Colonic mucosa (tissue), 4 donors: ENCODE measurements at regions not wholly inside any gene's neighbourhood (a gene's known extent, or its start where the extent isn't known, plus 50 kb on each side); places are given as distances from the start of the nearest gene placed in this dataset.

ENCODE experiments used
- DNase-seq: peaks from one replicate; pipeline ENCODE4 v3.0.0-alpha.2; 2020
- H3K27ac ChIP-seq: fragments of 200-600 bp; one replicate; pipeline ENCODE4 v1.8.0; 2021
- H3K27me3 ChIP-seq: fragments of 200-600 bp; one replicate; pipeline ENCODE4 v1.8.0; 2021
- H3K36me3 ChIP-seq: fragments of 200-600 bp; one replicate; pipeline ENCODE4 v1.8.0; 2021
- H3K4me1 ChIP-seq: fragments of 200-600 bp; one replicate; pipeline ENCODE4 v1.8.0; 2021; ENCODE audit warnings: mild to moderate bottlenecking
- H3K4me3 ChIP-seq: fragments of 200-600 bp; one replicate; pipeline ENCODE4 v1.8.0; 2021
- H3K9ac ChIP-seq, 2 donors: one replicate each; pipeline ENCODE4 v1.7.0; 2013; ENCODE audit warnings: control low read depth in 2 of 2, low read depth in 2 of 2, low read length in 2 of 2
- H3K9me3 ChIP-seq: fragments of 200-600 bp; one replicate; pipeline ENCODE4 v1.8.0; 2021
- CTCF ChIP-seq: fragments of 200-600 bp; IDR thresholded peaks from one replicate; pipeline ENCODE4 v1.8.0; 2022; ENCODE audit warnings: antibody characterized with exemption, mild to moderate bottlenecking
- intact Hi-C: fragments of 100-400 bp; cut with DNase I; formaldehyde crosslinking; loops from one replicate; pipeline ENCODE4 v1.14.1; 2022
- donor health status: healthy.
- donor health status: DM: no; HTN: no; CAD: no.
- donor health status: DM: no; HTN: no; CAD: no.

- no peaks in the 10 kb centered on the region for H3K9me3 ChIP-seq
- H3K27ac ChIP-seq = no peak overlapping the region
- no peaks in the 10 kb centered on the region for H3K27me3 ChIP-seq
- H3K36me3 ChIP-seq = no peaks in the 10 kb centered on the region
- intact Hi-C loops = no loop called here
- no peak overlapping the region for H3K4me3 ChIP-seq
- no peak overlapping the region for H3K9ac ChIP-seq
- TF ChIP-seq CTCF = no peak
- DNase-seq = no peak
- H3K4me1 ChIP-seq = no peaks in the 10 kb centered on the region
These were observed 120.0 kb downstream of the CD164 start for GRCh38 chr6:109262261-109262660.

GRCh38 chr6:109261811-109262210, 120.5 kb downstream of the CD164 start:
- no peaks in the 10 kb centered on the region for H3K9me3 ChIP-seq
- H3K27ac ChIP-seq = no peak overlapping the region
- intact Hi-C loops = no loop called here
- H3K4me3 ChIP-seq = no peak overlapping the region
- no peak for TF ChIP-seq CTCF
- H3K36me3 ChIP-seq = no peaks in the 10 kb centered on the region
- H3K4me1 ChIP-seq = no peaks in the 10 kb centered on the region
- no peak overlapping the region for H3K9ac ChIP-seq
- no peaks in the 10 kb centered on the region for H3K27me3 ChIP-seq
- no peak for DNase-seq

- intact Hi-C loops = no loop called here
- Histone ChIP-seq H3K4me1 (no peaks in the 10 kb centered on the region), H3K9ac (no peak overlapping the region), H3K9me3 (no peaks in the 10 kb centered on the region), H3K27me3 (no peaks in the 10 kb centered on the region), H3K4me3 (no peak overlapping the region), H3K36me3 (no peaks in the 10 kb centered on the region), H3K27ac (no peak overlapping the region)
- DNase-seq = no peak
- TF ChIP-seq CTCF = no peak
These were observed 121.6 kb downstream of the CD164 start for GRCh38 chr6:109260701-109261100.

GRCh38 chr6:109260126-109260525, 122.1 kb downstream of the CD164 start:
- Histone ChIP-seq H3K36me3 (no peaks in the 10 kb centered on the region), H3K27me3 (no peaks in the 10 kb centered on the region), H3K4me3 (no peak overlapping the region), H3K4me1 (no peaks in the 10 kb centered on the region), H3K27ac (no peak overlapping the region), H3K9me3 (no peaks in the 10 kb centered on the region), H3K9ac (no peak overlapping the region)
- DNase-seq = no peak
- no peak for TF ChIP-seq CTCF
- intact Hi-C loops = no loop called here

DNA sequence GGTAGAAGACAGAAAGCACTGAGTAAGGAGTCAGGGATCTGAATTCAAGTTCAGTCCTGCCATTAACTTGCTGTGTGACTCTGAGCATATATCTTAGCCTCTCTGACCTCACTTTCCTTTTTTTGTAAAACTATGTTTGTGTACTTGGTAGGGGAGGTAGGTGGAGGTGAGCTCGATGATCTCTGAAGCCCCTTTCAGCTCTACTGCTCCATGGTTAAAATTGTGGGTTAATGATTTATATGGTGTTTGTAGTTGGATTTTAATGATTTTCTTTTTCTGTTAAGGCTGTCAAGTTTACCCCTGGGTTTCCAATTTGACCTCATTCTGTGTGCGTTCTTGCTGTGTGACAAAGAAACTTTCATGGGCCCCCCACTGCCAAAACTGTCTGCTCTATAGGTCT, 124.1 kb downstream of the CD164 start:
- no peaks in the 10 kb centered on the region for H3K4me1 ChIP-seq
- intact Hi-C loops = no loop called here

More for the DNA sequence above, 124.1 kb downstream of the CD164 start:
- H3K36me3 ChIP-seq = no peaks in the 10 kb centered on the region
- H3K27ac ChIP-seq = no peak overlapping the region
- H3K27me3 ChIP-seq = no peaks in the 10 kb centered on the region
- no peaks in the 10 kb centered on the region for H3K9me3 ChIP-seq
- no peak overlapping the region for H3K9ac ChIP-seq
- no peak for DNase-seq
- no peak for TF ChIP-seq CTCF
- no peak overlapping the region for H3K4me3 ChIP-seq
